Activated CD4-positive, alpha-beta T cell treated with anti-CD3 and anti-CD28 coated beads, Interleukin-2, amount 50 U/mL, for 4 hours (primary cell): ENCODE measurements at regions not wholly inside any gene's neighbourhood (a gene's known extent, or its start where the extent isn't known, plus 50 kb on each side); places are given as distances from the start of the nearest gene placed in this dataset.
"Not testable (repeated sequence)": the region's sequence is repeated elsewhere in the genome, so short reads cannot be mapped to it uniquely, and the experiment has no call there.

Experiments
- DNase-seq, 2 experiments: peaks; one replicate each; pipeline ENCODE4 v3.0.0-alpha.2; 2020

DNA sequence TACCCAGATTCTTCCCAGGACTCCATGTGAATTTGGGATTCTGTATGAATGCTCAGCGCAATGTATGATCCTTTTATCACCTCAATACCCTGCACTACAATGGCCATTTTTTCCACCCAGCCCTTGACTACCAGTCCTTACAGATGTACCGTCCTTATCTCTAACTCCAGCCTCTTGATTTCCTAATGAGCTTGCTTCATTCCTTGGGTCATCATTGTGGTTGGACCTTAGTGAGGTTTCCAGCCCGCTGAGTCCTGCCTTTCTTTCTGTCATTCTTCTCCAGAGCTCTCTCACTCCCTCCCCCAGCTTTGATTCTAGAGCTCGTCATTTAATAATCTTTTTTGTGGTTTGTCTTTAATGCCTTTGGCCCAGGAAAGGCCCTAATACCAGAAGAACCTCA is 438.5 kb downstream of the ZNF536 start:
- DNase-seq: no peak

DNA sequence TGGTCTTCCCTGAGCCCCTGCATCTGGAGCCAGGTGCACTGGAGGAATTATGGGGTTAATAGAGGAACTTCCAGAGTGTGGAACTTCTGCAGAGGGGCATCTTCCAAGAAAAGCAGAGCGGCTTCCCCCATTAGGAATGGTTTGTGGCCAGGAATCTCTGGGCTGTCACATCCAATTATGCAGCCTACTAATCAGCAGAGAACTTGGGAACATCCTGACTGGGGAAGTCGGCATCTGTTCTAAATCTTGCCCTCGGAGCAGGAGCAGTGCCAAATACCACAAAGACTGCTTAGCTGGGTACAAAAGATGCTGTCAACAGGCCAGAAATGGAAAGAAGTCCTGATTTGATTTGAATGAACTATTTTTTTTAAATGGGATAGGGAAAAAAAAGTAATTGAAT is 435.1 kb downstream of the ZNF536 start:
- no peak for DNase-seq

DNA sequence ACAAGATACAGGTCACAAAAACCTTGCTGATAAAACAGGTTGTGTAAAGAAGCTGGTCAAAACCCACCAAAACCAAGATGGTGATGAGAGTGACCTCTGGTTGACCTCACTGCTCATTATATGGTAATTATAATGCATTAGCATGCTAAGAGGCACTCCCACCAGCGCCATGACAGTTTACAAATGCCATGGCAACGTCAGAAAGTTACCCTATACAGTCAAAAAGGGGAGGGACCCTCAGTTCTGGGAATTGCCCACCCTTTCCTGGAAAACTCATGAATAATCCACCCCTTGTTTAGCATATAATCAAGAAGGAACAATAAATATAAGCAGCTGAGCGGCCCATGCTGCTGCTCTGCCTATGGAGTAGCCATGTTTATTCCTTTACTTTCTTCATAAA is 434.1 kb downstream of the ZNF536 start:
- DNase-seq: no peak

DNA sequence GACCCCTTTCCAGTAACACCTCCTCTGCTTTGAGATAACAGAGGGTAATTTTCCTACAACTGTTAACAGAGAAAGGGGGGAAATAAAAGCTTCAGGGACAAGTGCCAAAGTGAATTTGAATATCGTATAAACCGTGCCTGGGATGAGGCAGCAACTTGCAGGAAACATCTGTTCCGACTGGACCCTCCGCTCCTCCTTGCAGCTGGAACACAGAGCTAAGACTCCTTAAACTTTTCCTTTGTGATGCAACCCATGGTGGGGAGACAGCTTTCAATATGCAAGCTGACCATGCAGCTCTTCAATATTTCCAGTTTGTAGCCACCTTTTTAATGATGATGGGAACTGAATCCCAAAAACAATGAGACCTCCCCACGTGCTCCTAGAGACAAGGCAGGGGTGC is 432.6 kb downstream of the ZNF536 start:
- DNase-seq: no peak

DNA sequence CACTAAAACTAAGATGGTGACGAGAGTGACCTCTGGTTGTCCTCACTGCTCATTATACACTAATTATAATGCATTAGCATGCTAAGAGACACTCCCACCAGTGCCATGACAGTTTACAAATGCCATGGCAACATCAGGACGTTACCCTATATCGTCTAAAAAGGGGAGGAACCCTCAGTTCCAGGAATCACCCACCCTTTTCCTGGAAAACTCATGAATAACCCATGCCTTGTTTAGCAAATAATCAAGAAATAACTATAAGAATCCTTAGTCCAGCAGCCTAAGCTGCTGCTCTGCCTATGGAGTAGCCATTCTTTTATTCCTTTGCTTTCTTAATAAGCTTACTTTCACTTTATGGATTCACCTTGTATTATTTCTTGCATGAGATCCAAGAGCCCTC is 432.1 kb downstream of the ZNF536 start:
- not testable (repeated sequence) for DNase-seq

DNA sequence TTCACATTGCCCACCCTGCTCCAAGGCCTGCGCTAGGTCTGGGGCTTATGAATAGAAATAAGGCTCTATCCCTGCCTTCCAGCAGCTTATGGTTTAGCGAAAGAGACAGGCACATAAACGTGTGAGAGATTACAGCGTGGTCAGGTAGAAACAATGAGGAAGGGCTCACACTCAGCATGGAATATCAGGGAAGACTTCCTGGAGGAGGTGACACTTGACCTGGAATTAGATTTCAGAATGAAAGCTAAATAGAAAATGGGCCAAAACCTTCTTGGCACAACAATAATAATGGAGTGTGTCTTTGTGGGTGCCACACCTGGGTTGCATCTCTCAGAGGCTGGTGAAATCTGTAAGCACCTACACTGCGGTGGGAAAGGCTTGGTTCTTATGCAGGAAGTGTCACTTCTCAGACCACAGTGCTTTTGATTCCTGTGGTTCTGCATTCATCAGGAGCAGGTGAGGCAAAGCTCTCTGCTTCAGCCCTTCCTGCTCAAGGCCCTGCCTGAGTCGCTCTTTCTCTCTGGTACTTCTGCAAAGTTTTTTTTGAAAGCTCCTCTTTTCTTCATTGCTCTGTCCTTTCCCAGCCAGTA is 430.3 kb downstream of the ZNF536 start:
- no peak for DNase-seq

DNA sequence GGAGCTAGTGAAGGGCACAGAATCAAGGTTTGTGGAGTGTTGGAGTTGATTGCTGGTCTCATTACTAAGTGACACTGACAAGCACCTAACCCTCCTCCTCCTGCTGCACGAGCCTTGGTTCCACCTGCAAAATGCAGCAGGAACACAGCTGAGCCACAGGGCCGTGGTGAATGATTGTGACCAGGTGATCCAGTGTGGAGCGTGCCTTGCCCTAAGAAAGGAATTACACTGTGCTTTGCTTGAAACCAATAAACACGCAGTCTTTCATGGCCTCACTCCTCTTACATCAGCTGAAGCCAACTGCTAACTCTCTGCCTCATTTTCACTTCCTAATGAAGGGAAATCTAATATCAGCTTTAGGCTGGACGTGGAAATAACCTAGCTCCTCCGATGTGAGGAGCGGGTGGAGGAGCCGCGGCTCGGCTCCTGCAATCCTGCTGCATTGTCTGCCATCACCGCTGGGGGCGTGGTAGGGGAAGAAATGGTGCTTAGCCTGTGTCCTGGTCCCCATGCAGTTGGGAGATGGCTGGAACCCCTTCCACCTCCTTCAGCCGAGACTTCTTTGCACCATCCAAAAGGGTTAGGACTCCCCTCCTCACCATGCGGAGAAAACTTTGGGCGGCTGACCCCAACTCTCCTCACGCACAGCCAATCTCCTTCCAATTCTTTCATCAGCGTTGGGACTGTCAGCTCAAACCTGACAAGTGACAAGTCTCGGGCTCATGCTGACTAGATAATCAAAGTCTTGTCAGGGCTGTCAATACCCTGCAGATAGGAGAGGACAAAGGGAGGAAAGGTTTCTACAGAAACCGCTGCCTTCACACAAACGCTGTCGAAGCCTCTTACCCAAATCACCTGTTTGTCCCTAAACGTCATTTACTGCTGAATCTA is 427.9 kb downstream of the ZNF536 start:
- peak in 1 of 2 experiments; percentile 6 for DNase-seq

DNA sequence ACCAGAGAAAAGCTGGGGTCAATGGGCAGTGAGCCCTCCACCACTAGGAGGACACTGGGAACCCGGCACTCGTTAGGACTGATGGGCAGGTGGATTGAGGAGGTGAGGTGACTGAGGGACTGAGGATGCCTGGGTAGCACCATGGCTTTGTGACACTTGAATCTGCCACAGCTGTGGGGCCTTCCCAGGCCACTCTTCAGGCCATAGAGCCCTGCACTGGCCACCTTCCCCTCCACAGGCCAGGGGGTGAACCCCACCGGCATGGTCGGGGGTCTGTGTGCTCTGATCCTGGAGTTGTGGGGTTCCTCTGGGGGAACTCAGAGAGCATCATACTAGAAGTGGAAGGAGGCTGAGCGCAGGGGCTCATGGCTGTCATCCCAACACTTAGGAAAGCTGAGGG is 423.5 kb downstream of the ZNF536 start:
- DNase-seq: no peak

DNA sequence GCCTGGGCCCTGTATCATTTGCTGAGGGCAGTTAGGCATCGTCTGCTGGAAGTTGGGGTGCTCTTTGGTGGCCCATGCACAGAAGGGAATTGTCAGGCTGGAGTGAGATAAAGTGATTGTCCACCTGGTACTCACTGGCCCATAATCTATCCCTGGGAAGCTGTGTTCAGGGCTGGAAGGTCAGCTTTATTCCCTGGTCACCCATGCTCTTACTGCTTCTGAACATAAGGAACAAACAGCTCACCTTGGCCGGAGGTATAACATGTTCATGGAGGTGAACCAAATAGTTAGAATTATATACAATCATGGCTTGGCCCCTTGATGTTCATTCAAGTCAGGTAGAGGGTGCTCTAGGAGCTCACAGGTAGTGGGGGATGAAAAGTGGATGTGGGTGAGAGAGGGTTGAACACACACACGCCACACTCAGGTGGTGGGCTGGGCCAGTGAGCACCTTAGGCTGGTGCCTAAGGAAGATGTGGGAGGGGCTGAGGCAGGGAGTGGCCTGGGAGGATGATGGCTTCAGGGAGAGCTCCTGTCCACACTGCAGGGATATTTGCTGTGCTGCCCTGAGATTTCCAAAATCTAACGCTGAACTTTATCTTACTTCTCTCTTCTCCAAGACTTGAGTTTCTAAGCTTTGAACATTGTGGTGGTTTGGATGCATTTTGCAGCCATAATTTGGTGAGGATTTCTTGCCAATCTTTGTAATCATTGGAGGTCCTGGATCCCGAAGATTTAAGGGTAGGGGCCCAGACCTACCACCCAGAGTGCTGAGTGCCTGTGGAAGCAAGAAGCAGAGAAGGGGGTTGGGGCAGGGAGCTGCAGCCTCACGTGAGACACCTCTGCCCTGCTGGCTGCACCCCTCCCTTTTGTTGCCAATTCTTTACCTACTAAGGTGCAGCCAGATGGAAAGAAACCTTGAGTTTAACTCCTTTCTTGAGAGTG is 420.6 kb downstream of the ZNF536 start:
- no peak for DNase-seq

DNA sequence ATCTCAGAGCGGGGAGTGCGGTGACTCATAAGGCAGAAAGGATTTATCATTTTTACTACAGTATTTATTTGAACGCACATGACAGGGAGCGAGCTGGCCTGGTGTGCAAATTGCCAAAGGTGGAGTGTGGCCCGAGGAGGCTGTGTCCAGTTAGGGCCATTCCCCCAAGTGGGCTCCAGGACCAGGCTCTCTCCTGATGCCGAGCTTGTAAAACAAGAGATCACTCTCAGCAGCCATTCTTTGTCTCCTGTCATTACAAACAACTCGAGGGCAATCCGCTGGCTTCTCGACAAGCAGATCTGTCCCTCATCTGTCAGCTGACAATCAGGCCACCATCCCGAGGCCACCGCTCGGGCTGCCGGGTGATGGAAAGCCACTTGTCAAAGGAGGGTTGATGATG is 418.9 kb downstream of the ZNF536 start:
- DNase-seq: no peak

DNA sequence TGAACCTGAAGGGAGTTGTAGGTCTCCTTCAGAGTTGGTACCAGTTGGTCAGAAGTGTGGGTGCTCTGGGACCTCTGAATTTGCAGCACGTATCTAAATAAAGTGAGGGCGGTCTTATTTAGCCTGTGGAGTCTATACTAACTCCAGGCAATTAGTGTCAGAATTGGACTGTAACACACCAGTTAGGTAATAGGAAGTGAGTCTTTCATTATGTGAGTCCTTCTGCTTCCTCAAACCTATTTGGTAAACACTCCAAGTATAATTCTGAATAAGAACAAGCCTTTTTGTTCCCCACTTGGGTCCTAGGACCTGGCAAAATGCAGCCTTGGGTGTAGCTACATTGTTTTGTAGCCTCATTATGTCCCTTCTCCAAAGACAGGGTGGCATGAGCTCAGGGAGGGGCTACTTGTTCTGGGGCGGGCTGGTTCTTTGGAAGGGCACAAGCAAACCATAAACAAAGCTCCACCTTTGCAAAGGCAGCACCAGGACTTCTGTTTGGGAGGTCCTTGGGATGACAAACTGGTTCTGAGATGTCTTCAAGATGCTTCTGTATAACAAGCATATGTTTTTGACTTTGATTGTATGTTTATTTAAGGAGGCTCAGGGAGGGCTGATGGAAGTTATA is 418.0 kb downstream of the ZNF536 start:
- DNase-seq: no peak

DNA sequence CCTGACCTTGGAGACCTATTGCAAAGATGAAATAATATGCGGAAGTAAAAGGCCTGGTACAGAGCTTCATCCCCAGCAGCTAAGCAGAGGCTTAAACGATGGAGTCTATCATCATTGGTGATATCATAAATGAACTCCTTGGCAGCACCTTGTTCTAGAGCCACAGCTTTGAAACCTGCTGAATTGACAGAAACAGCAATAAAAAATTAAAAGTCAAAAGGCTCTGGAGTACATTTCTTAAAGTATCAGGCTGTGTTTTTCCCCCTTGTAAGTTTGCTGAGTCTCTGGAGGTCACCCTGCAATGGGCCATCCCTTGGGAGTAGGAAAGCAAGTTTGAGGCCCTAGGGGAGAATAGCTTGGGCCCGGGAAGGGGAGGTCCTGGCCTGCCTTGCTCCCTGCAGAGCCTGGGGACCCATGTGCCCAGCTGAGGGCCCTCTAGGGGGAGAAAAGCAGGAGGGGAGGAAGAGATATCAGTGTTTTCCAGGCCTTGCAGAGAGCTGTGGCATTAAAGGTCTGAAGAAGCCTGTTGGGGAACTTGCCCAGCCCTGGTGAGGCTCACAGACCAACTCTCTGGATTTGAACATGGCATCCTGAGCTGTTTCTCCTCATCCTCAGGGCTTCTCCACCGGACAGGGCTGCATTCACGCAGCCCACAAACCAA is 416.1 kb downstream of the ZNF536 start:
- no peak for DNase-seq

DNA sequence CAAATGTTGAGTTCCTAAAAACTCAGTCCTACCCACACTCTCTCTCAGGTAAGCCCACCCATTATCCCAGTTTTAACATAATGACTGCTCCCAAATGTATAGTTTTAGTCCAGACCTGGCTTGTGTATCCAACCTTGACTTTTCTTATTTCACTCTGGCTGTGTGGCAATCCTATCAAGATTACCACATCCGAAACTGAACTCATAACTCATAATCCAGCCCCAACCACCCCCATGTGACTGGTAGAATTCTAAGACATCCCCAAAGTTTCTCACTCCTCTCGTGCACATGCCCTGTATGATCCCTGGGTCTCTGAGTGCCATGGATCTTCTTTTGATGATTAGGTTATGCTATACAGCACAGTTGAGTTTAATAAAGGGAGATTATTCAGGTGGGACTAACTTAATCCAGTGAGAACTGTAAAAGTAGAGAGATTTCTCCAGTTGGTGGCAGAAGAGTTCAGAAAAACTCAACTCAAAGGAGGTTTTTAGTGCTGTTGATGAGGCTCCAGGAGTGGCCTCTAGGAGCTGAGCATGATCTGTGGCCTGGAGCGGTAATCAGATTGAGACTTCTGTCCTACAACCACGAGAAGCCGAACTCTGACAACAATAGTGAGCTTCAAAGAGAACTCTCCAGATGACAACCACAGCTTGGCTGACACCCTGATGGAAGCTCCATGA is 413.4 kb downstream of the ZNF536 start:
- no peak for DNase-seq

DNA sequence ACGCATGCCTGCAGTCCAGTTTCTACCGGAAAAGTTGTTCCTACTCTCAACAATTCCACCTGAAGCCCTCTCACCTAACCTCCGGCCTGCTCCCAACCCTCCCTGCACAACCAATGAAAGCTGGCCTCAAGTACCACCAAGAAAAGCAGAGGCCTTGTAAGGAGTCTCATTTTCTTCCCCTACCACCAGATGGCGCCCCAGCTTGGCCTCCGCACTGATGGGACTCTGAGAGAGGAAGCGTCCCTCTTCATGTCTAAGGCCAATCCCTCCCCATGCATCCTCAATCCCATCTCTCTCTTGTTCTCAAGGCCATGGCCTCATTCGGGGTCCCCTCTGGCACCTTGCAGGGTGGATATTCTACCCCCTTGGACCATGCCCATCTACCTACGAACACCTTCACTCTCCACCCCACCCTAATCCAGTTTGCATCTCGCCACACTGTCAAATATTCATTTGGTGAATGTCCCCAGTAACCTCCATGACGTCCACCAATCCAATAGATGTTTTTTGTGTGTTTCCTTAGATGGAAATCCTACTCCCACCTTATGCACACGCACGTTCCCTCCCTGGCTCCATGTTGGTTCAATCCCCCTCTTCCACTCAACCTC is 412.8 kb downstream of the ZNF536 start:
- peak; percentile 47 to 52 for DNase-seq

DNA sequence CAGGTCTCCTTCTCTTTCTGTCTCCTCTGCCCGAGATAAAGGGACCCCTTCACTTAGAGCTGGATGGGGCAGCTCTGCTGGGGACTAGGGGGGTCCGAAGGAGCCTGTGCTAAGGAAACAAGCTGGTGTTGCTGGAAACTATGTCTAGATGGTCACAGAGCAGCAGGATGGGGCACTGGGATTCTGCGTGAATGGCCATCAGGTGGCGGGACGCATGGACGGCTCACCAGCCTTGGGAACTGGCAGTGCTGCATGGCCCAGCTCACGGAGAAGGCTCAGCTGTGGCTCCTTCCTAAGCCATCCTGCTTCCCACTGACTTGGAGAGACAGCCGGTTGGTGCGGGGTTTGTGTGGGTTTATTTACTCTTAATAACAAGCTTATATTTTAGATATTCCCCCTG is 411.8 kb downstream of the ZNF536 start:
- DNase-seq: no peak

DNA sequence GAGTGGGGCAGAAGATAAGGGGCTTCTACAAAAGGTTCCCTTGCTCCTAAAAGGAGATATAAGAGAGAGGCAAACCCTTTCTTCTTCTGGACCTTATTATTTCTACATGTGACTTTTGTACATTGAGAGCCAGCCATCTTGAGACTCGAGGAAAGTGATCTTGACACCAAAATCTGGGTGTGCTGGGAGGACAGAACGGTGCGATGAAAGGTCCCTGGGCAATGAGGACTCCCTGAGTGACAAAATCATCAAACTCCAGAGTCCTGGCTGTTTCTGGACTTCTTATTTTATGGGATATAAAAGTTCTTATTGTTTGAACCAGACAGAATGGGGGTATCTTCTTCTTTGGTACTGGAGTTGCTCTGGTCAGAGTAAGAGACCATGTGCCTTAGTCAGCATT is 411.0 kb downstream of the ZNF536 start:
- no peak for DNase-seq

DNA sequence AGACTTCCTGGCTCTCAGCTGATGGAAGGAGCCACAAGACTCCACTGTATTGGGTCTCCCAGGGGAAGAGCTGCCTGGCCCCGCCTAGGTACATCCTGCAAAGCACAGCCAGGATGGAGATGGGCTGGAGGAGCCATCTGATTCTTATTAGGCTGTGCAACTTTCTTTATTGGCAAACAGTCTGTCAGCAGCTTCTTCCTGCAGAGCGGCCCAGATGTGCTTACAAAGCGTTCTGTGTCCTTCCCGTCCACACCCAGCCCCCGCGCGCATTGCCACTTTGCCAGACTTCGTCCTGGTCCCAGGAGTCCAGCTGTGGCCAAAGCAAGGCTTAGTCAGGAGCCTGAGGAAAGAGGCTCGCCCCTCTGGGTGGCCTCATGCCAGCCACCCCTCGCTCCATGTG is 409.3 kb downstream of the ZNF536 start:
- no peak for DNase-seq

DNA sequence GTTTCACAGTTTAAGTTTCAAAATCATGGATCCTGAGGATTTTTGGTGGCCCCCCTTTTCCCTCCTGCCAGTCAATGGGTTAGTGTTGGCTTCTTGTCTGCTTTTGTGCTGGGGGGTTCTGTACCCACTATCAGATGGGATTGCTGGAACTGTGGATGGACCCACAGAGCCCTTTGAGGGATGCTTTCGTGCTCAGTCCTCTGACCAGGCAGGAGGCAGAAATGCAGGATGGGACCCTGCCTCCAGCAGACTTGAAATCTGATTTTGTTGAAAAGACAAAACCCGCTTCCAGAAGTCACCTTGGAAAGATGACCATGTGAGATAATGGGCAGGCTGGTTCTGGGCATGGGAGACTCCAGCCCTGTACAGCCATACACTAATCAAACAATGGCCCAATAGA is 408.9 kb downstream of the ZNF536 start:
- no peak for DNase-seq

DNA sequence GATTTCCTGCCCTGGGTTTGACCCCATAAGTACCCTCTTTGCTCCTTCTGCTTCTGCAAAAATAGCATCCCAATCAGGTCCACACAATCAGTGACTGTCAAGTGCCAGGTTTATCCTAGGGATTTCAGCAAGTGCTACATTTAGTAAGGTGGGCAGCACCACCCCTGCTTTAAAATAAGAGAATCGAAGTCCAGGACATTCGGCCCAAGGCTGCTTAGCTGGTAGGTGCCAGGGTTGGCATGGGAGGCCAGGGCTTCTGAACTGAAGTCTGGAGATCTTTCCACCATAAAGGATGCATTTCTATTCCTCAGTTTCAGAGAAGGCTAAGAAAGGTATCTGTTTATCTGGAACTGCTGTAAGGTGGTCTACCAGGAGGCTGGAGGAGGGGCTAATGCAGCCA is 408.3 kb downstream of the ZNF536 start:
- DNase-seq: no peak

DNA sequence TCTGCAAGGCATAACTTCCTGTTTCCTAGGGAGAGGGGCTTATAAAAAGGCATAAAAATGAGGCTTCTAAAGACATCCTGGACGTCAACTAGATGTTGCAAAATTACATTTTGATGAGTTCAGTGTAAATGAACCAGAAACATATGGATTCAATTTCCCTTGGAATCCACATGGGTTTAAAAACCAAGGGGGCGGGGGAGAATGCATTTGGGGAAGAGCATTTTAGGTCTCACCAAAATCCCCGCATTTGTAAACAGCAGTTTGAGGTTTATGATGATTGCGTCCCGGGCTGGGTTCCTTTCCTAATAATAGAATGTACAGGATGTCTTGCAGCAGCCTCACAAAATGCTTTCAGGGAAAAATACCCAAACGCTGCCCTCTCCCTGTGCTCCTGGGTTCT is 407.8 kb downstream of the ZNF536 start:
- DNase-seq: no peak

DNA sequence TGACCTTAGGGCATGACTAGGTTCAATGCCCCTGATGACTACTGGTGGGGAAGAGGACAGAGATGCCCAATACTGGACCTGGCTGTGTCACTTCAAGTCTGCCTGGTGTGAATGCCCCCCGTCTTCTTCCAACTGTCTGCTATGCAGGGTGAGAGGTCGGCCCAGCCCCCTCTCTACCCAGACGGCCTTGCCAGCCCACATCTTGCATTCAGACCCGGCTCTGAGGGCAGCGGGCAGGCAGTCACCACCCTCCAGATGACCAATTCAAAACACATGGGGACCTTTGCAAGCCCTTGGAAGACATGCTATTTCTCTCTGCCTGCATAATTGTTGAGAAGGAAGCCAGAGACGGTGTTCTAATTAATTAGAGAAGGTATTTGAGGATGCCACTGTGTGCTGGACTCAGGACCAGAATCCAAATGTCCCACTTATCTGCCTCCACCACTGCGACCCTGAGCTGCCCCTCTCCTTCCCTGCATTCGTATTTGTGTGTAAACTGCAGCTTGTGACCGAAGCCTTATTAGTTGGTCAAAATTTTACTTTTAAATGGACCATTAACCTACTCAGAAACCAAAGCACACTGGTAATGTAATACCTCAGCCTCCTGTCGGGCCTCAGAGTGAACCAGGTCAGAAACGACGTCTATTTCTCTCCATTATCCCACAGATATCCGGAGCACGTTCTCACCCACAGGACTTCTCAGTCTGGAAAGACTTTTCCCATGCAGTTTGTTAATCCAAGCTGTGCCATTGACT is 407.0 kb downstream of the ZNF536 start:
- no peak for DNase-seq
